ENCODE measurements at regions not wholly inside any gene's neighbourhood (a gene's known extent, or its start where the extent isn't known, plus 50 kb on each side); places are given as distances from the start of the nearest gene placed in this dataset.

- TF ChIP-seq CTCF (conservative IDR thresholded peaks at IDR 0.05): no peak
- TF ChIP-seq ZFX (IDR thresholded peaks at IDR 0.05): no peak
Observed at GRCh38 chr3:170717410-170718402, 131.8 kb upstream of the SLC7A14 start.
